GM10266 (cell line): ENCODE measurements at regions not wholly inside any gene's neighbourhood (a gene's known extent, or its start where the extent isn't known, plus 50 kb on each side); places are given as distances from the start of the nearest gene placed in this dataset.

Experiments
- DNase-seq: peaks from one replicate; pipeline ENCODE4 v3.0.0; 2012; ENCODE audit errors: extremely low spot score
- TF ChIP-seq, protein P1 (sequence below): IDR thresholded peaks from 2 replicates; pipeline ENCODE4 v1.5.1; 2012; ENCODE audit warnings: mild to moderate bottlenecking, low read depth; ENCODE audit not compliant: control insufficient read depth, insufficient read depth; ENCODE audit errors: missing control alignments

DNA sequence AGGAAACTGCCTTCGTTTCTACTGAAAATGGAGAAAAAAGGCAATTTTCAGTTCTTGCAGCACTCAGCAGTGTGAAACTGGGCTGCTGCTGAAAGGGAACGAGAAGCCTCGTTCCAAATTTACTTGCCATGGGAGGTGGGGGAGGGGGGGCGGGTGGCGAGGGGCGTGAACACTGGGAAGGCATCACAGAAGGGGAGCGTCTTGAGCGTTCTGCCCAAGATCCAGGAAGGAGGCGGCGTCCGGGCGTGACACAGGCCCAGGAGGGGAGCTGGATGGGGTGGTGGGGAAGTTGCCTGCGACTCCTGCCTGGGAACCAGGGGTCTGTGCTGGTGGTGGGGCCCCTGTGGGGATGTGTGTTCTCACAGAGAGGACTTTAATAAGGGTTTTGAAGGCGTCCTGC, 213.5 kb downstream of the CTTN start:
- DNase-seq = no peak
- TF ChIP-seq, protein P1, sequence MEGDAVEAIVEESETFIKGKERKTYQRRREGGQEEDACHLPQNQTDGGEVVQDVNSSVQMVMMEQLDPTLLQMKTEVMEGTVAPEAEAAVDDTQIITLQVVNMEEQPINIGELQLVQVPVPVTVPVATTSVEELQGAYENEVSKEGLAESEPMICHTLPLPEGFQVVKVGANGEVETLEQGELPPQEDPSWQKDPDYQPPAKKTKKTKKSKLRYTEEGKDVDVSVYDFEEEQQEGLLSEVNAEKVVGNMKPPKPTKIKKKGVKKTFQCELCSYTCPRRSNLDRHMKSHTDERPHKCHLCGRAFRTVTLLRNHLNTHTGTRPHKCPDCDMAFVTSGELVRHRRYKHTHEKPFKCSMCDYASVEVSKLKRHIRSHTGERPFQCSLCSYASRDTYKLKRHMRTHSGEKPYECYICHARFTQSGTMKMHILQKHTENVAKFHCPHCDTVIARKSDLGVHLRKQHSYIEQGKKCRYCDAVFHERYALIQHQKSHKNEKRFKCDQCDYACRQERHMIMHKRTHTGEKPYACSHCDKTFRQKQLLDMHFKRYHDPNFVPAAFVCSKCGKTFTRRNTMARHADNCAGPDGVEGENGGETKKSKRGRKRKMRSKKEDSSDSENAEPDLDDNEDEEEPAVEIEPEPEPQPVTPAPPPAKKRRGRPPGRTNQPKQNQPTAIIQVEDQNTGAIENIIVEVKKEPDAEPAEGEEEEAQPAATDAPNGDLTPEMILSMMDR = no peak

DNA sequence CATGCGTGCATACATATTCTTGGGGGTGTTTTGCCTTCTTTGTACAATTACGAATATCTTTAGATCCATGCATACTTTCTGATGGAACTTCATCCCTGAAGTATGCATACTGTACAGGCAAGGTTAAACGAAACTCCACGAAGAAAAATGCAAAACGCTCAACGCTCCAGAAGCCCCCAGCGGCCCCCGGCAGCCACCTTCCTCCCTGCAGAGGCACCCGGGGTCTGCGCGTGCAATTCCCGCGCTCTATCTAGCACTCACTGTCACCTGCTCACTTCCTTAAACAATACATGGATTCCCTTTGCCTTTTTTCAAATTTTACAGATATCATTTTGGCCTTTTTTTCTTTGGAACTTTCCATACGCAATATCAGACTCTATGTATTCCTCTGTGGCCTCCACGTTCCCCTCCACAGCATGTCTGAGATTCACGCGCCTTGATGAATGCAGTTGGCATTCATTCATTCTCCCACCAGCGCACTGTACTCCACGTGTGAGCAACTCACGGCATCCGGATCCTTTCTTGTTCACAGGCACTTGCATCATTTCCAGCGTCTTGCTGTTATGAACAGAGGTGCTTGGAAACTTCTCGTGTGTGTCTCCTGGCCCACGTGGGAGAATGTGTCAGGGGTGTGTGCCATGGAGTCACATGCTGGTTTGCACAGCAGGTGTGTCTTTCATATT, 214.3 kb downstream of the CTTN start:
- no peak for DNase-seq
- TF ChIP-seq, protein P1 = no peak

DNA sequence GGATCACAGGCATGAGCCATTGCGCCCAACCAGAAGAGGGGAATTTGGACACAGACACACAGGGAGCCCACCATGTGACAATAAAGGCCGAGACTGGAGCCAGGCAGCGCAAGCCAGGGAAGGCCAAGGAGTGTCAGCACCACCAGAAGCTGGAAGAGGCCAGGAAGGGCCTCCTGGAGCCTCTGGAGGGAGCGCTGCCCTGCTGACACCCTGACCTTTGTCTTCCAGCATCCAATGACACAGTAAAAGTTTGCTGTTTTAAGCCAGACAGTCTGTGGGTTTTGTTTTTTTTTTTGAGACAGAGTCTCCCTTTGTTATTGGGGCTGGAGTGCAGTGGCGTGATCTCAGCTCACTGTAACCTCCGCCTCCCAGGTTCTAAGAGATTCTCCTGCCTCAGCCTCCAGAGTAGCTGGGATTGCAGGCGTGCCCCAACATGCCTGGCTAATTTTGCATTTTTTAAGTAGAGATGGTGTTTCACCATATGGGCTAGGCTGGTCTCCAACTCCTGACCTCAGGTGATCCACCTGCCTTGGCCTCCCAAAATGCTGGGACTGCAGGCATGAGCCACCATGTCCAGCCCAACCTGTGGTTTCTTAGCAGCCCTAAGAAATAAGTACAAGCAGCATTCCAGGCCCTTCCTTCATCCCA, 215.8 kb downstream of the CTTN start:
- DNase-seq = no peak

DNA sequence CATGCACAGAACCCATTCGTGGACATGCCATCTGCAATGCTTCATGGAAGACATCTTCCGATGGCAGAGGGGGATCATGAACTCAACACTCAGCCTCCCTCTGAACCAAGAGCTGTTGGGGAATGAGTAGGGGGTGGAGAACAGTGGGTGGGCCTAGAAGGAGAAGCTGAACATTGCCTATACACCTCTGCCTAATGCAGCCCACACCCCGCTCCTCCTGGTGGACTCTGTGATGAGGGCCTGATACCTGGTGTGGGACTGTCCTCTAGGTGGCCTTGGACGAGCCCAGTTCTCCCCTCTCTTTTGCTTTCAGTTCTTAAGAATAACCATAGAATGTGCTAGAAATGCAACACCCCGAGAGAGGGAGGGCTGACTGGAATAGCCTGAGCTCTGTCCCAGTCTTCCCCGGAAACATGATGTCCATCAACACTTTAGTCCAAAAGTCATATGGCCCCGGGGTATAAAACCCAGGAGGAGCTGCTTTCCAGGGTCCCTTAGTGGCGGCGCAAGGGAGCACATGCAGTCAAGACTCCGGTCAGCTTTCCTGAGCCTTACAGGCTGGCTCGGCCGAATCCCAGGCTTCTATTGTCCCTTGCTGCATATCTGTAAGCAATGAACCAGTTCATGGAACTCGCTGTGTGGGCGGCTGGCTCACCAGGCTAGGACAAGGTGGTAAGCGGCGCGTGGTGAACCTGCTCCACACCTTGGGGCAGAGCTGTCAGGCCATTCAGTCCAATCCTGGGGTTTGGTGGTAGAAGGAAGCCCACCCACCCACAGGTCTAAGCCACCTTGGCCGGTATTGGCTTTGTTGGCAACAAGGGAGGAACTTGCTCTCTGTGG, 216.9 kb downstream of the CTTN start:
- TF ChIP-seq, protein P1 = no peak

More for the DNA sequence above, 215.8 kb downstream of the CTTN start:
- TF ChIP-seq, protein P1 = no peak

DNA sequence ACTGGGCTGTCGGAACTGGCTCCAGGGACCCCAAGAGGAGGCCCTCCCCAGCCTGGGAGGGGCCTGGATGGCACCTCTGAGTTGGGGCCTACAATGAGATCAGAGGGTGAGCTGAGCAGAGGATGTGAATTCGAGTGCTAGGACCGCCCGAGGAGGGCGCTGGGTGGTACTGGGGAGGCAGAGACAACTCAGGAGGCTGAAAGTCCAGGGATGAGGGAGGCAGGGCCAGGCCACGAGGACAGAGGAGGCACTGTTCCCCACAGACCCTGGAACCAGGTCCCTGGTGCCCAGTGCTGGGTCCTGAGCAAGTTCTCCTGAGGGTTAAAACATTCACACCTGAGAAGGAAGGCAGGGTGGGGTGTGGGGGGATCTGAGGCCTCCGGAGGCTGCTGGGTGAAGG, 218.0 kb downstream of the CTTN start:
- DNase-seq = no peak
- TF ChIP-seq, protein P1 = no peak

More for the DNA sequence above, 216.9 kb downstream of the CTTN start:
- no peak for DNase-seq

DNA sequence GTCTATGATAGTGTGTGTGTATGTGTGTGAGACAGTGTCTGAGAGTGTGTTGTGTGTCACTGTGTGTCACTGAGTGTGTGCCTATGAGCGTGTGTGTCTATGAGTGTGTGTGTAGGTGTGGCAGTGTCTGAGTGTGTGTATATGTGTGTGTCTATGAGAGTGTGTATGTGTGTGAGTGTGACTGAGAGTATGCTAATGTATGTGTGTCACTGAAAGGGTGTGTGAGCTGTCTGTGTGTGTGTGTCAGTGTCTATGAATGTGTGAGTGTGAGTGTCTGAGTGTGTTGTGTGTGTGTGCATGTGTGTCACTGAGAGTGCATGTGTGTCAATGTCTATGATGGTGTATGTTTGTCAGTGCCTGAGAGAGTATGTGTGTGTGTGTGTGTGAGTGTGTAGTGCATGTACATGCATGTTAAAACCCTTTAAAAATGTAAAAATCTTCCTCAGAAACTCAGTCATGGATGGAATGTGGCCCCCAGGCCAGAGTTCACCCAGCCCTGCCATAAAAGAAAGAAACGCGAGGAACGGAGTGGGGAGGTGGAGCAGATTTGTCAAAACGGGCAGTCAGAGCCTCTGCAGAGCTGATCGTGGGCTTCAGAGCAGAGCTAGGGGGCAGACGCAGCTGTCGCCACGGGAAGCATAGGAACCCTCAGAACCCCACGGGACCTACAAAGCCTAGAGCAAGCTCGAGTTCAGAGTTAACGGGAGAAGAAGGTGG, 218.8 kb downstream of the CTTN start:
- TF ChIP-seq, protein P1 = no peak
- DNase-seq = no peak
